ENCODE measurements at regions not wholly inside any gene's neighbourhood (a gene's known extent, or its start where the extent isn't known, plus 50 kb on each side); places are given as distances from the start of the nearest gene placed in this dataset.

DNA sequence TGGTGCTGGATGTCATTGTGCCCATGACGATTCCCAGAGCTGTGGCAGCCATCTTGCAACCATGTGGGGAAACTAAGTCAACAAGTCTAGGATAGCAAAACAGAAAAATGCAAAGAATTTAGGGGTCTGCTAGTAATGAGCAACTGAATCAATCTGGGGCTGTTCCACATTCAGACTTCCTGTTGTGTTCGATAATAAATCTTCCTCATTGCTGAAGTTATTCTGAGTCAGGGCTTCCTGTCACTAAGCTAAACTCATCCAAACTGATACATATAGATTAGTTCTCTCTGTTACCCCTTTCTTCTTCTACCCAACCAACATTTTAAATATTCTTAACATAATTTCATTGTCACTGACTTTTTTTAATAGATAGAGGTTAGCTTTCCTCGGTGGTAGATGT, 205.9 kb downstream of the HACE1 start:
- TF ChIP-seq POLR2A (IDR thresholded peaks at IDR 0.05; ENCODE audit: low read length) (no peak), GATA1 (IDR thresholded peaks at IDR 0.05; ENCODE audit: low read depth, low read length) (no peak)
